Femur (tissue), 1 donor: ENCODE measurements at regions not wholly inside any gene's neighbourhood (a gene's known extent, or its start where the extent isn't known, plus 50 kb on each side); places are given as distances from the start of the nearest gene placed in this dataset.

Experiments
- DNase-seq: peaks from one replicate; pipeline ENCODE4 v3.0.0-alpha.2; 2017

DNA sequence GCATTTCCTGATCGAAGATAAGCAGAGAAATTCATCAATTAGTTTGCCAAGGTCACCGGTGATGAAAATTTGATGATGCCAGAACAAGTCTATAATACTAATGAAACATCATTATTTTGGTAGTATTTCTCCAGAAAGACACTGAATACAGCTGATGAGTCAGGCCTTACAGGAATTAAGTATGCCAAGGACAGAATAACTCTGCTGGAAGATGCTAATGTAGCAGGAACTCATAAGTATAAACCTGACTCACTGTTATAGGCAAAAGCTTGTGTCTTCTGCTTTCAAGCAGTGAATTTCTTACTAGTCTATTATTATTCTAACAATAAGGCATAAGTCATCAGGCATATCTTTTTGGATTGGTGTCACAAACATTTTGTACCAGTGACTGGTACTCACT lies 1825.1 kb upstream of the IGFBP7 start:
- DNase-seq, result no peak

DNA sequence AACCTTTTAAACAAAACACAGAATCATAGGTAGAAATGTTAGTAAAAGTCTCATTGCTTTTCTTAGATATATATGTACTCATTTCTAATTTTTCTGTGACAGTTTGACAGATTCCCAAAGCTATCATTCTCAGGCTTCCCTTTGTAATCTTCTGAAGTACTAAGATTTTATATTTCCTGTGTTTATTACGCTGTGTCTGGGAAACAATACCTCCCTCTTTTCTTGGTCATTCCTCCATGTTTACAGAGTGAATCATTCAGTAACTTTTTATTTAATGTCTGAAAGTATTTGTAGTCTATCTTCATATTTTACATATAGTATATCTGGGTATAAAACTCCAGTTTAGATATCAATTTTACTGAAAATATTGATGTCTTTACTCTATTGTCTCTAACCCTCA lies 1826.3 kb upstream of the IGFBP7 start:
- no peak for DNase-seq

DNA sequence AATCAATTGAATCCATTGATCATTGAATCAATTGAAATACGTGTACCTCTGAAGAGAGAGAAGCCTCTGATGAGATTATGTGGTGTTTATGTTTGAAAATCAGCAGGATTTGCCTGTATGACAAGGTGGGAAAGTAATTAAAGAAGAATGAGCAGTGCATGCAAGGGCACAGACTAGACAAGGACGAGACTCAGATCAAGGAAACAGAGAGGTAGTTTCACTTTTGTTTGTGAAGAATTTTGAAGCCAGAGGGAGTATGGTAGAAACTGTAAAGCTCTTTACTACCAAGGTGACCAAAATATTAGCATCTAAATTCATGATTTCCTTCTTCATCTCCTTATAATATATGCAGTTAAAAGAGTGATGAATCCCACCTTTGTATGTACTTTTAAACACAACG lies 1830.0 kb upstream of the IGFBP7 start:
- no peak for DNase-seq

DNA sequence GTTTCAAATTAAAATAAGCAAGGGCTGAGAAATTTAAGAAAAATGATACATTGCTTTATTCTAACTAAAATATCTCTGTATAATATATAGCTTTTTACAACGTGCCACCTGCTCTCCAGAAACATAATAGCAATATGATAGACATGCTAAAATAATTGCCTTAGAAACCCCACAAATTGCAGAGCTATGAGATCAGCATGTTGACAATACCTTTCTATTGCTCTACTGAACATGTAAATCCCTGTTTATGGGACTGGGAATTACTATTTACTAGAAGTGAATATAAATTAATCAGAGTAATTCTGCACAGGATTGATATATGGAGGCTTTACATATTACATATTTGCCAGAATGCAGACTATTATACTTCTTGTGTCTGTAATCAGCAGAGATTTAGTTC lies 1831.1 kb upstream of the IGFBP7 start:
- DNase-seq, result no peak

DNA sequence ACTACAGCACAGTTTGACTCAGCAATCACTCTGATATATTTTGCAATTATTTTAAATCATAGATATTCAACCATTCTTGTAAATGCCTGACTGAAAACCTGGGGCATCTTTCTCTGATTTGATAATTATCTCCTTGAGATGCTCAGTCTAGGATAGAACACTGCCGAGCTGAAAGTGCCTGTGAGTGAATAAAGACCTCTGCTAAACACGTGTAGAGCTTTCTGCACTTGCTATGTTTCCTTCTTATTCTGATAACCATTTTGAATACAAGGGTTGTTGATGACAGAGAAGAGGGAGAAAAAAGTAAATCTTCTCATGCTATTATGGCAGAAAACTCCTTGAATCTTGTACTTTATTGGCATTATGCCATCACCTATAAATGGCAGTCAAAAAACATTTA lies 1843.4 kb upstream of the IGFBP7 start:
- no peak for DNase-seq

DNA sequence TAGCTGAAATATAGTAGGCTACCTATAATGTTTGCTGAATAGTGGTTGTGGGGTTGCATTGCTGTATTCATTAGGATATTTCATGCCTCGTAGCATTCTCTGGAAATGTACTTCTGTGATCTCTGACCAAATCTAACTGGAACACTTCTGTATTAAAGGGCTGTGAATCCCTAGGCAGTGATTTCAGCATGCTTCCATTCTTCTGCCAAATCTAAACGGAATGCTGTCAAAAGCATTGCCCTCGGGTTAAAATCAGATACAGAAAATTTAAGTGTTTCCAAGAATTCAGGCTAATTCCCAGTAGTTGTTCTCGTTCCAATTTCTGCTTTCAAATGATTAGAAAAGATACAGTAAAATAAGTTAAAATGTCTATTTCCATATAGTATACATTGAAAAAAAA lies 1847.5 kb upstream of the IGFBP7 start:
- DNase-seq, result no peak

DNA sequence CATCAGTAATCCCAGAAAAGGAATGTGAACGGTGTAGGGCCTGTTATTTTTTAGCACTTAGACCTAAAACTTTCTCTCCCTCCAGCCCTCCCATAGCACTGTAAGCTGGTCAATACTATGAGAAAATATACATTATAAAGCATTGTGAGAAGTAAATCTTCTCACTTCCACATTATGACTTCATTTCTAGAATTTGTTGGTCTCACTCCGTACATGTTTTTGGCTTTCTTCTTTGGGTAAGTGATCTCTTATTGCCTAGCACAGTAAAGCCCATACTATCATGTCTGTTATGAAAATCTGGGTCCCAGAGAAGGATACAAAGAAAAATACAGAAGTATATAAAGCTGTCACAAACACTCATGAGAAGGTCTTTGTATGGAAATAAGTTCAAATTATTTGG lies 1851.1 kb upstream of the IGFBP7 start:
- DNase-seq, result no peak

DNA sequence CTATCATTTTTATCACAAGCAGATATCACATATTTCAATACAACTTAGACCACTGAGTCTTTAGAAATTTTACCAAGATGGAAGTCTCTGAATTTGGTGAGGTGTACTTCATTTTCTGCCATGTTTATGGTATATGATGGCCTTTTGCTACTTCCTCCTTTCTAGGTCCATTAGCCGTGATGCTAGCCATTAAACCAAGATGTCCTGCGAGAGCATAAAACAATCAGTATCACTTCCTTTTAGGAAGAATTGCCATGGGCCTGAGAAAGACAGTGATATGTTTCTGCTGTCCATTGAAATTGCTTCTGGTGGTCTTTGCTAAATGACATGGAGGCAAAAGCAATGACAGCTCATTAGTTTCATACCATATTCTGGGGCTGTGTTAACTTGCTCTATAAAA lies 1851.7 kb upstream of the IGFBP7 start:
- no peak for DNase-seq

DNA sequence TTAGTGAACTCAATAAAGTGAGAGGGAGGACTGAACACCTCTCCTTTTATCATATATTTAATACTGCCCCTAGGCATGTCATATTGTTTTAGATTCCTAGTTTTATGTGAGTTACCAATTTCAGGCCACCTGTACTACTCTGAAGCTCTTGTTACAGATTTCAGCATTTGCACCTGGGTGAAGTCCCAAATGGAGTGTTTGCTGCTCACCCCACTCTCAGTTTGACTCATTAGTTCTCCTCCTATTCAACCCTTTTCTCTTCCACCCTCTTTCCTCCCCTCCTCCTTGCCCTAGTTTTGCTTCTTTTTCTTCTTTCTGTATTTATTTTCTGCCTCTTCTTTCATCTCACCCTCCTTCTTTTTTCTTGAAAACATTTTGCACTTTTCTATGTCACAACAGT lies 1852.2 kb upstream of the IGFBP7 start:
- no peak for DNase-seq

DNA sequence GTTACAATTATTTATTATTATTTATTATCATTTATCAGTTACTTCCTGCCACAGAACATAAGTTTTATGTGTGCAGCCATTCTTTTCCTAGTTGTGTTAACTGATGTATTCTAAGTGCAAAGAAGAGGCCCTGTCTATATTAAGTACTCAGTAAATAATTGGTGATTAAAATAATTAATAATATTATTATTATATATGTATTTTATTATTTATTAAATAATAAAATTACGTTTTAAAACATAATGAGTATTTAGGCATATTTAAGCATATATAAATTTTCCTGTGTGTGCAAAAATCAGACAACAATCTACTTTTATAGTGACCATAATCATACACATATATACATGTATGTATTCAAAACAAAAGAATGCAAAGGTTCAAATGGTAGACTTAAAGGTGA lies 1871.6 kb upstream of the IGFBP7 start:
- no peak for DNase-seq

DNA sequence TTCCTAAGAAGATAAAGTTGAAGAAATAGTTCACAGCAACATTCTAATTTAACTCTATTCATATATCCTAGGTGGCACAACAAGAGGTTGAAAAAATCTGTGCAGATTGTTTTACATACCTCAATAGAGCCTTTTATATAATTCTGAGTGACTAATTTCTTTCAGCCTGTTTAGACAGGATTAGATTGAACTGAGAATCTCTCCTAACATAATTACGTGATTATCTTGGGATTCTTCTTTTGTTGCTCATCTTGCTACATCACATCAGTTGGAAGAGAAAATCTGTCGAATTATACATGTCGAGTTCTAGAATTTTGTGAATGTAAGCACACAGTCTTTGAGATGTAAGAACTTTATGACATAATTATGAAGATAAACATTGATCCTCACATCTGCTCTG lies 1873.7 kb upstream of the IGFBP7 start:
- DNase-seq, result no peak

DNA sequence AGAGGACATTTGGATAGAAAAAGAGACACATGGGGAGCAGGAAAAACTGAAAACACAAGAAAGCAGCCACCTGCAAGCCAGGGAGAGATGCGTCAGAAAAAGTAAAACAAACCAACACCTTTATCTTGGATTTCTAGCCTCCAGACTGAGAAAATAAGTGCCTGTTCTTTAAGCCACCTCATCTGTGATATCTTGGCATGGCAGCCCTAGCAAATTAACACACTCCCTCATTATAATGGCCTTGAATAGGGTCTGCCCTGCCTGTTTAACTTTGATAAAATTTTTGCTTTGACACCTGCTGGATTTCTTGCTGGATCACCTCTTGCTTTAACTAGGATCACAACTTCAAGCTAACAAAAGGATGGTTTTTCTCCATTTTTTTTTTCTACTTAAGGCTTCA lies 1892.0 kb upstream of the IGFBP7 start:
- DNase-seq, result no peak

DNA sequence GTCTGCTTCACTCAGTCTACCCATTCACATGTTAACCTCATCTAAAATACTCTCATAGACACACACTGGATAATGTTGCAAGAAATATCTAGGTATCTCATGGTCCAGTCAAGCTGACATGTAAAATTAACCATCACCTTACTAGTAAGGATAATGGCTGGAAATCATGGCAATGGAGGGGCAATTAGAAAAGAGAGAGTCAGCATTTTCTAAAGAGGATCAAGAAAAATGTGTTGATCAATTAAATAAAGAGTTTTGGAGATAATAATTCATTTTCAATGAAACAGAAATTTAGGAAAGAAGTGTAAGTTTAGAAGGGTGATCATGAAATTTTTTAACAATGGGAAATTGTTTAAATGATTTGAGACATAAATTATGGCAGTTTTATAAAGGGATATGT lies 1914.1 kb upstream of the IGFBP7 start:
- DNase-seq, result no peak

DNA sequence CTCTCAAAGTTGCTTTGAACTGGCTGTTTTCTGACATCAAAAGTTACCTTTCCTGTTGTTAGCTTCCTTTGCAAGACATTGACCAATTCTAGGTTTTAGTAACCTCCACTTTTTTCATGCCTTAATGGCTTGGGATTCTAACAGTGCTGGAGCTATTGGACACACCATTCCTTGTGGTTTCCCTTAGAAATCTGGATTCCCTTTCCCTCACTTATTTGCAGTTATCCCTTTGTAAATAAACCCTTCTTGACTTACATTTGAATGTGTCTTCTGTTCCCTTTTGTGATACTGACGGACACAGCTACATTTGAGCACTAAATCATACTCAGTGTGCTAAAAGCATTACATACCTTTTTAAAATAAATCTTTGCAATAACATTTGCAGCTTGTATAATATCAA lies 1927.6 kb upstream of the IGFBP7 start:
- no peak for DNase-seq

DNA sequence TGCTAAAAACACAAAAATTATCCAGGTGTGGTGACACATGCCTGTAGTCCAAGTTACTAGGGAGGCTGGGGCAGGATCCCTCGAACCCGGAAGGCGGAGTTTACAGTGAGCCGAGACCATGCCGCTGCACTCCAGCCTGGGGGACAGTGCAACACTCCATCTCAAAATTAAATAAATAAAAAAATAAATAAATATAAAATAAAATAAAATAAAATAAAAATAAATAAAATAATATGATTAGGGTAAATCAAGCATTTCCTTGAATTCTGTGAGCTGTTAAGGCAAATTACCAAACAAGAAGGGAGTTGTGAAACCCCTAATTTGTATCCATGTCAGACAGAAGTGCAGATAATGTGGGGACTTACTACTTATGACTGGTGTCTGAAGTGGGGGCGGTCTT lies 1928.9 kb upstream of the IGFBP7 start:
- no peak for DNase-seq

DNA sequence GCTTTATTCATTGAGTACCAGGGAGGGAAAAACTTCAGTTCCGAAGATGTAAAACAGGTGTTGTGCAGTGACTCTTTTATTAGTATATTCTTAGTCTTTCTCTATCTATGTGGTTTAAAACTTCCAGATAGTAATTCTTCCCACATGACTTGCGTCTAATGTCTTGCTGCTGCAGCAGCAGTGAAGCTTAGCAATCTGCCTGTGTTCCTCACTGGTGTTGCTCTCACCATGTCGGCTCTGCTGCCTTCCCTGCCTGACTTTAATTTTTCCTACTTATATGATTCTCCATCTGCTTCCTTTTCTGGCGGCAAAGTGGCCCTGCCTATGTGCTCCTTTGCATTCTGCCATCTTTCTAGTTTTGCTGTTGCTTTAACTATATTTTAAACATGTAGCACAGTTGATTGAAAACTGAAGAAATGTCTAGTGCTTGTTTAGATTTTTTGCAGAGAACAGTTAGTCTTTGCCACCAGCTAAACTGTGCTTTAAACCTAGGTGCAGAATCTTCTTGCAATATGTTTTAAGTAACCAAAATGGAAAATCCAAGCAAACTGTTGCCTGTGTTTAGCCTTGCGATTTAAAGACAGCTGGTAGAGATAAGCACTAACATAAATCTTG lies 1934.2 kb upstream of the IGFBP7 start:
- DNase-seq, result no peak

DNA sequence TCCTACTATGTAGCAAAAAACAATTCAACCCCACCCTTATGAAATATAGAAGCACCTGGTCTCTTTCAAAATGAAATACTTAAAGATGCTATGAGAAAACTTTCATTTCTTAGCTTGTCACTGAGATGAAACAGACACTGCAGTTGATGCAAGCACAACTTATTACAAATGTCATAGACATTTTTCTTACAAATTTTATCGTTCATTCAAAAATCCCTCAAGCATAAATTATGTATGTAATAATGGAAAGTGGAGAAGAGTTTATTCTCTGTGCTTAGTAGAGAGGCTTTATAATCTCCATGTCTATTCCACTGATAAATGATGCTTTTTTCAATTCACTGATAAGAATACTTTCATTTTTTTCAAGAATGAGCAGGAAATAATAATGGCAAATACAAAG lies 1943.9 kb upstream of the IGFBP7 start:
- no peak for DNase-seq

DNA sequence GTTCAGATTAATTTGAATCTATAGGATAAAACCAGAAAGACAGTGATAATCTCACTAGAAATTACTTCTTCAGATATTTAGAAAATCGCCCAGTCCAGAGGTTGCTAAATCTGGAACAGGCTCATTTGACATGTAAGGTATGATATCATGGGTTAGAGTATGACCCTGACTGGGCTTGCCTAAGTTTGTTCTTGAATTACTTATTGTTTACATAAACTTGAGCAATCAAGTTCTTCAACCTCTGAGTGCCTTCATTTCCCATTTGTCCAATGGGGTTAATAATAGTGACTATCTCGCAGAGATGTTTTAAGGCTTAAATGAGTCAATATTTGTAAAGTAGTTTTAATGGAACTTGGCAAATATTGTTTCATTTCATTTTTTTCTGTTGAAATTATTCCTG lies 1947.6 kb upstream of the IGFBP7 start:
- DNase-seq, result no peak

DNA sequence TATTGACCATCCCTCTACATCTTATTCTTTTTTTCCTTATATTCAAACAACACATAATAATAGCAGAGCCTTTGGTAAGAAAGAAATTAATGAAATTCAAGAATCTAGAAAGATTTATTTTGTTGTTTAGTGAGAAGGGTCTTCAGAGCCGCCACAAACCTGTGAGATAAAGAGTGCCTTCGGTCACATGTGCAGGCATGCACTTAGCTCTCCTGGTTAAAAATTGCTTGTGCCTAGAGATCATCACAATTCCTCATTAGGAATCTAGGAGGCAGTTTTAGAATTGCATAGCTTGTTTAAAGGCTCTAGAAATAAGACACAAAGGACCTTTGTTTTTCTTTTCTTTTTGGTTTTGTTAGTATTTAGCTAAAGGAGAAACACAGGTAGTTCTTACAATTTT lies 1948.4 kb upstream of the IGFBP7 start:
- no peak for DNase-seq

DNA sequence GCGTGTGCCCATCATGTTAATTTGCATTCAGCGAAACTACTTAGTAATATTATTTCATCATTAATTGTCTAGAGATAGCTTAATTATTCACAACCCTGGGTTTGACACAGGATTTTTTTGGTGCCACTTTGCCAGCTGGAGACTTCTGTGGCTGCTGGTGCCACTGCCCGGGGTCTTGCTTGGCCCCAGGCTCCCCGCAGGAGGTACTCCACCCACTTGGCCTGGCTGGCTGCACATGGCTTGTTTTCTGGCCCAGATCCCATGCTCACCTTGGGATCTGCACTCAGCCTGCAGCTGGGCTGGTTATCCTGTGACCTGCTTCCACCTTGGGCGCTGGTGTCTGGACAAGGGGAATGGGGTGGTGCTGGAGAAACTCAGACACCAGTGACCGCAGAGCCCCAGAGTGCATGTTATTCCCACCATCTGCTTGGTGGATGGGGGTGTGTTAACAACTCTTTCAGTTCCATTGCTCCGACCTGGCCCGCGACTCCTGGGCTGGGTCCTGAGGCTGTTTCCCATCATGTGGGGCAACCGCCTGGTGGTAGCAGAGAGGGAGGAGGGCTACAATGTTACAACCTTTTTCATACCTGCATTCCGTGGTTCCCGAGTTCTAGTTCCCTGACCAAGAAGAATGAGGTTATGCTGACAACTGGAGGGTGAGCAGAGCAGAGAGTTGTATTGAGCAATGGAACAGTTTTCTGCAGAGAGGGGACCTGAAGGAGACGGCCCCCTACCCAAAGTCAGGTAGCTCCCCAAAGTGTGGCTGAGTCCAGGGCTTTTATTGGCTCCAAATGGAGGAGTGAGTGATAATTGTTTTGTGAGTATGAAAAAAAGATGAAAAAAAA lies 1950.0 kb upstream of the IGFBP7 start:
- no peak for DNase-seq

DNA sequence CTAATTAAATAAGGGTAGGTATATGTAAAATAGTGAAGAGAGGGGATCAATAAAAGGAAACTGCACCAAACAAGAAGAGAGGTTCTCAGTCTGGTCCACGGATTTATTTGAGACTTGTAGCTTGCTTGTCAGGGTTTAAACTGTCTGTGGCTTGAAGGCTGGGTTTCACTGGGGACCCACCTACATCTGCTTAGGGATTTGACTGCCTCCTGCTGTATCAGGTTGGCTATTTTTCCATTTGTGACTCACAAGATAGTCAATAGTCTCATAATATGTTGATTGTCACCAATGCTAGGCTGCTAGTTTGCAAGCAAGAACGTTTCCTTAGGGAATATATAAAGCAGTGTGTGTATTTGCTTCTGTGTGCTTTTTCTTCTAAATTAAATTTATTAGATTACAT lies 1950.7 kb upstream of the IGFBP7 start:
- DNase-seq, result no peak

DNA sequence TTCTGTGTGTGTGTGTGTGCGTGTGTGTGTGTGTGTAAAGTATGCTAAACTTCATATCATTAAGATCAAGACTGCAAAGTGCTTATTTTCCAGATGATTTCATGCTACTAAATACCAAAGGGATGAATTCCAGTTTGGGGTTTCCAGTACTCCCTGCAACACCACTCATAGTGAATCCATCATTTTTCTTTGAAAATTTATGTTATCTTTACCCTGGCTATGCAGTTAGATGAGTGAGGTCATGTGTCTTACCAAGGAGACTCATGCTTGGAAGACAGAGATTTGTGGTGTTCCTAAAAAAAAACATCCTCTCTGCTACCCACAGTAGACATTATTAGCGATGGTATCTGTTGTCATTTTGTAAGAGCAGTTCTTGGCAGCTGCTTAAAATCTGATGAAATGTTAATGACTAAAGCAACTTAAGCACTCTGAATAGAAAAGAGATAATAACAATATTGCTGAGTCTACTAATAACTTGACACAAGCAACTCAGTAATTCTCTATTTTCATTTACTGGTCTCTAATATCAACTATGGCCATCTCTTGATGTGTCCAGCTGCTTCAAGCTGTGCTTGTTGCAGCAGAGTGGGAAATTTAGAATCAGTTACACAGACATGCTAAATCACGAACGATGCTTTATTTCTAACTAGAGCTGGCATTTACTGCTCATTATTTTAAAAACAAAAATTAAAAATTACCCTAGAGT lies 1953.0 kb upstream of the IGFBP7 start:
- DNase-seq, result no peak

DNA sequence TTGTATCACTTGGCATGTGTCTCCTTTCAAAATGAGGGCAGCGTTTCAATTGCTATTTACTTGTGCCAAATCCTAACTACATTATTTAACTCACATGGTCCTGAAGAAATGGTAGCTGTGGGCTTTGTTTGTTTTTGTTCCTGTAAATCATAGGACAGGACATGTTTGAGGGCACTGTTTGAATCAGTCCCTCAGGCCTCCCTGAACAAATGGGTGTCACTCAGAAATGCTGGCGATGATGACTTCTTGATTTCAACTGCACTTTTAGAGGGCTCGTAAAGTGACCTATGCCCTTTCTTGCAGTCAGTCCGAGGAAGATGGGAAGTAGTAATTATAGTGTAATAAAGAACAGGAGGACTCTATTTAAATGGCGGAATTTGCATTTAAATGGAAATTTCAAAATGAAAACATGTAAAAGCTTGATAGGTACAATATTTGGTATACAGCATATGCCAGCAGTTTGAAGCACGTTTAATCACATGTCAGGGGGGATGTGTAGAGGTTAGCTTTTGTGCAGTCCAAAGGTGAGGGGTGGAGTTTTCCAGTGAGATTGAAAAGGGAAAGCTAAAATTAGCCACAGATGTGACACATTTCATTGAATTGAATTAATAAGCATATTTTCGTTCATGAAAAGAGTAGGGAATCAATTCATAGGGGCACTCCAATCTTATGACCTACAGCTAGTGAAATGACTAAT lies 1958.7 kb upstream of the IGFBP7 start:
- DNase-seq, result no peak

DNA sequence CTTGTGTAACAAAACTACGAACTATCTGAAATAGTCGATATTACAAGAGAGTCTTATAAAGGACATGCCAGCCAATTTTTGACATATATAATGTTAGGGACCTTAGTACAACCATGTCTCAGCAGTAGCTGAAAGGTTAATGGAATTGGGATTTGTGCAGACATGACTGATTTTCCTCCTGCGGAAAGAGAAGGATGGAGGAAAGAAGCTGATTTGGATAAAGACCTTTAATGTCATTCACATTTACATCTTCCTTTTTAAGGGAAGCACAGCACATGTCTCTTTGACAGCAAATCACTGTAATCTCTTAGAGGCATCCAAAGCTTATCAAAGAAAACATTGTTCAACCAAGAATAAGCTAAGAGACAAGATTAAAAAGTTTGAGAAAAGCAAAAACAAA lies 1976.2 kb upstream of the IGFBP7 start:
- DNase-seq, result no peak
